ENCODE measurements at regions not wholly inside any gene's neighbourhood (a gene's known extent, or its start where the extent isn't known, plus 50 kb on each side); places are given as distances from the start of the nearest gene placed in this dataset.

DNA sequence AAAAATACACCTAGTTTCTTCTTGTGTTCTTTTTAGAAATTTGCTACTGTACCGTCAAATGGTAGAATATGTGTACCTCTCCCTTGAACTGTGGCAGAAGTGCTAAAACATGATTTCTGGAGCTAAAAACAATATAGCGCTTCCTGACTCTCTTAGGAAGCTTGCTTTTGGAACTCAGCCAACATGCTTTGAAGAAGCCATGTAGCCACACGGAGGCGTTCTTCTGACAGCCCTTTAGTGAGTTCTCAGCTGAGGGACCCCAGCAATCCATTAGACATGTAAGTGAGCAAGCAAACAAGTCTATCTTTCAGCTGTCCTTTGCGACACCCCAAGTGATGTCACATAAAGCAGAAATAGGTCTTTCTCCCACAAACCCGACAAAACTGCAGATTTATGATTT is 917.0 kb downstream of the CDH9 start:
- no peak overlapping the region for H3K4me3 ChIP-seq (ENCODE audit: low read length)
- DNase-seq (ENCODE audit: low read depth) = peak; percentile 1
- TF ChIP-seq, protein P1, sequence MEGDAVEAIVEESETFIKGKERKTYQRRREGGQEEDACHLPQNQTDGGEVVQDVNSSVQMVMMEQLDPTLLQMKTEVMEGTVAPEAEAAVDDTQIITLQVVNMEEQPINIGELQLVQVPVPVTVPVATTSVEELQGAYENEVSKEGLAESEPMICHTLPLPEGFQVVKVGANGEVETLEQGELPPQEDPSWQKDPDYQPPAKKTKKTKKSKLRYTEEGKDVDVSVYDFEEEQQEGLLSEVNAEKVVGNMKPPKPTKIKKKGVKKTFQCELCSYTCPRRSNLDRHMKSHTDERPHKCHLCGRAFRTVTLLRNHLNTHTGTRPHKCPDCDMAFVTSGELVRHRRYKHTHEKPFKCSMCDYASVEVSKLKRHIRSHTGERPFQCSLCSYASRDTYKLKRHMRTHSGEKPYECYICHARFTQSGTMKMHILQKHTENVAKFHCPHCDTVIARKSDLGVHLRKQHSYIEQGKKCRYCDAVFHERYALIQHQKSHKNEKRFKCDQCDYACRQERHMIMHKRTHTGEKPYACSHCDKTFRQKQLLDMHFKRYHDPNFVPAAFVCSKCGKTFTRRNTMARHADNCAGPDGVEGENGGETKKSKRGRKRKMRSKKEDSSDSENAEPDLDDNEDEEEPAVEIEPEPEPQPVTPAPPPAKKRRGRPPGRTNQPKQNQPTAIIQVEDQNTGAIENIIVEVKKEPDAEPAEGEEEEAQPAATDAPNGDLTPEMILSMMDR (conservative IDR thresholded peaks at IDR 0.05; ENCODE audit: low read depth, low read length) = peak; percentile 21

GRCh38 chr5:26104175-26104574 is 934.2 kb downstream of the CDH9 start:
- H3K4me3 ChIP-seq (ENCODE audit: low read length) = no peak overlapping the region
- TF ChIP-seq, protein P1 (conservative IDR thresholded peaks at IDR 0.05; ENCODE audit: low read depth, low read length) = no peak
- DNase-seq (ENCODE audit: low read depth) = no peak

DNA sequence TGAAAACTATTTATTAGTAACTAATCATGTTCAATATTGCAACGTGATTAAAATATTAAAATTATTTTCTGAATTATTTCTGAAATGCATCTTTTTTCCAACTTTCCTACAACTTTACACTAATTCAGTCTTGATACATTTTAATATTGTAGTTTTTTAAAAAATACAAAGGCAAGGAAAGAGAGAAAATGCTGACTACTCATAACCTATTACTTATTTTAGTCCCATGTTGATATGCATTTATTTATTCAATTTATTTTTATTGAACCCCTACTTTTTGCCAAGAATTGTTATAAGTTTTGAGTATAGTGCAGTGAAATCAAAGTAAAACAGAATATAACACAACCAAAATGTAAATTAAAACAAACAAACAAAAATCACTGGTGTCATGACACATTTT is 978.2 kb downstream of the CDH9 start:
- DNase-seq (ENCODE audit: low read depth) = no peak
- TF ChIP-seq, protein P1 (conservative IDR thresholded peaks at IDR 0.05; ENCODE audit: low read depth, low read length) = no peak
- no peak overlapping the region for H3K4me3 ChIP-seq (ENCODE audit: low read length)

DNA sequence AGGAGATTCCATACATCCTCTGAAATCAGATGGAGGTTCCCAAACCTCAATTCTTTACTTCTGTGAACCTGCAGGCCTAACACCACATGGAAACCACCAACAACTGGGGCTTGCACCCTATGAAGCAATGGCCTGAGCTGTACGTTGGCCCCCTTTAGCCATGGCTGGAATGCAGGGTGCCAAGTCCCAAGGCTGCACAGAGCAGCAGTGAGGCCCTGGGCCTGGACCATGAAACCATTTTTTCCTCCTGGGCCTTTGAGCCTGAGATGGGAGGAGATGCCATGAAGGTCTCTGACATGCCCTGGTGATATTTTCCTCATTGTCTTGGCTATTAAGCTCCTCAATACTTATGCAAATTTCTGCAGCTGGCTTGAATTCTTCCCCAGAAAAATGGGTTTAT is 983.8 kb downstream of the CDH9 start:
- H3K4me3 ChIP-seq (ENCODE audit: low read length) = no peak overlapping the region
- DNase-seq (ENCODE audit: low read depth) = no peak
- TF ChIP-seq, protein P1 (conservative IDR thresholded peaks at IDR 0.05; ENCODE audit: low read depth, low read length) = no peak

DNA sequence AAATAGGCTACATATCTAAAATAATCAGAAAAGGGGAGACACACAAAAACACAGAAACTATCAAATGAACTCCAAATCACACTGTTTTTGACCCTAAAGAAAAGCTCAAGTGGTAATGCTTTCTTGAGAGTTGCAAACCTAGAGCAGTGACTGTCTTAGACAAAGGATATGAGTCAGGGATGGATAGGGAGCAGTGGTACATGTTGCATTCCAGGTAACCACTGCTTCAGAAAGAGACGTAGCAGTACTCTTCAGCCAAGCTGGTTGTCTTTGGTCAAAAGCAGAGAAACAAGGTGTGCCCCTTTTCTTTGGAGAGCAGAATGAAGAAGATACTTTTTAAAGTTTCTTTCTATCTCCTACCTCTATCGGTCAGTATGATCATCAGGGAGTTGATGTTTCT is 1003.6 kb downstream of the CDH9 start:
- H3K4me3 ChIP-seq (ENCODE audit: low read length) = no peak overlapping the region
- TF ChIP-seq, protein P1 (conservative IDR thresholded peaks at IDR 0.05; ENCODE audit: low read depth, low read length) = no peak
- DNase-seq (ENCODE audit: low read depth) = no peak

GRCh38 chr5:26031481-26031880 is 1006.9 kb downstream of the CDH9 start:
- TF ChIP-seq, protein P1 (conservative IDR thresholded peaks at IDR 0.05; ENCODE audit: low read depth, low read length) = no peak

GRCh38 chr5:26026044-26026443 is 1012.3 kb downstream of the CDH9 start:
- no peak overlapping the region for H3K4me3 ChIP-seq (ENCODE audit: low read length)
- TF ChIP-seq, protein P1 (conservative IDR thresholded peaks at IDR 0.05; ENCODE audit: low read depth, low read length) = no peak
- DNase-seq (ENCODE audit: low read depth) = no peak

More at GRCh38 chr5:26031481-26031880, 1006.9 kb downstream of the CDH9 start:
- no peak overlapping the region for H3K4me3 ChIP-seq (ENCODE audit: low read length)
- no peak for DNase-seq (ENCODE audit: low read depth)

Data from retinal pigment epithelial cell (primary cell).